Stimulated activated CD4-positive, alpha-beta T cell treated with anti-CD3 and anti-CD28 coated beads, Interleukin-4, amount 100 ng/mL, for 1 hour (primary cell): ENCODE measurements at regions not wholly inside any gene's neighbourhood (a gene's known extent, or its start where the extent isn't known, plus 50 kb on each side); places are given as distances from the start of the nearest gene placed in this dataset.

Experiments used
- DNase-seq: peaks from one replicate; pipeline ENCODE4 v3.0.0-alpha.2; 2020

DNA sequence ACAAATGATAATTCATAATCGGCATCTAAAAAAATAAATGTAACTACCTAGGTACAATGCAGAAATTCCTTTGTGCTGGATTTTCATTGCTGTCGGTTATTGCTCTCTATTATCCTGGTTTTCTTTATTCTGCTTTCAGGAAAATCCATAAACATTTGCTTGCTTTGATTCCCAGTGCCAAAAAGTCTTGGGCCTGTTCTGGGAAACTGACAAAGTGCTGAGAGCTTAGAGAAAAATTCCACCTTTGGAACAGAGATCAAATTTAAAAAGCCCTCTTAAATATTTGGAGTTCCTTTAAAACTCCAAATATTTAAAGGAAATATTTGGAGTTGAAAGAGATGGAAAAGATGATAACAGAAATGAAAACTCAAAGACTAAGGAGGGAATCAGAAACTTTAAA is 87.3 kb upstream of the ZBED5 start:
- DNase-seq: no peak

- no peak for DNase-seq
Observed at GRCh38 chr11:10943968-10944367, 86.1 kb upstream of the ZBED5 start.

GRCh38 chr11:10942620-10943019 is 84.8 kb upstream of the ZBED5 start:
- no peak for DNase-seq

DNA sequence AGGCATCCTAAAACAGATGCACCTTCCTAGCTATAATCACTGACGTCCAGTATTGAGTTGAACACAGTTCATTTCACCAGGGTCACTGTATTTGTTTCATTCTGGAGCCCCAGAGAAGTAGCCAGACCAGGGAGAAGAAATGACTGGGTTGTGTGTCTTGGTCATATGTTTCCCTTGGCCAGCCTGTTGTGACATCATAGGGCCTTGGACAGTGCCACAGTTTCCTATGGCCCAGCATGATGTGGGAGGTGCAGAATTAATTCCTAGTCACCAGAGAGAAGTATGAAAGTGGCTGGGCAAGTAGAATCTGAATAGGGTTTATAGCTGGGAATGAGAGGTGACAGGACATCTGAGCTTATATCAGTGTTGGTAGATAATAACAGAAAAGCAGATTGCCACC is 84.0 kb upstream of the ZBED5 start:
- no peak for DNase-seq

GRCh38 chr11:10941414-10941813 is 83.6 kb upstream of the ZBED5 start:
- no peak for DNase-seq

GRCh38 chr11:10938650-10939387 is 81.0 kb upstream of the ZBED5 start:
- no peak for DNase-seq

GRCh38 chr11:10938231-10938630 is 80.4 kb upstream of the ZBED5 start:
- no peak for DNase-seq

DNA sequence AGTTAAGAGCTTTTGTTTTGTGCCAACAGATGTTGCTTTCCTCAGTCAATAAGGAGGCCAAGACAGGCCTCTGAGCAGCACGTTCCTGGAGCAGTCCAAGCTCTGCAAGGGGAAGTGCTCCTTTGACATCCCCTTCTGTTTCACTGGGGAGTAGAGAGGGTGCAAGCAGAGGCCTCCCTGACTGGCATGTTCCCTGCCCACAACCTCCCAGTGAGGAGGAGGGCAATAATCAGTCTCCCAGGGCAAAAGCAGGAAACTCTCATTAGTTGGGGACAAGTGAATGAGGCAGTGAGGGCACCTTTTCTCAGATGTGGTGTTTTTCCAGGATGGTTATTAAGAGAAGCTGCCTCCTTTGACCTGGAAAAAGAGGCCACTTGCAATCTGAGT is 79.5 kb upstream of the ZBED5 start:
- DNase-seq: no peak

- DNase-seq: no peak
Observed at GRCh38 chr11:10936626-10937384, 79.0 kb upstream of the ZBED5 start.

DNA sequence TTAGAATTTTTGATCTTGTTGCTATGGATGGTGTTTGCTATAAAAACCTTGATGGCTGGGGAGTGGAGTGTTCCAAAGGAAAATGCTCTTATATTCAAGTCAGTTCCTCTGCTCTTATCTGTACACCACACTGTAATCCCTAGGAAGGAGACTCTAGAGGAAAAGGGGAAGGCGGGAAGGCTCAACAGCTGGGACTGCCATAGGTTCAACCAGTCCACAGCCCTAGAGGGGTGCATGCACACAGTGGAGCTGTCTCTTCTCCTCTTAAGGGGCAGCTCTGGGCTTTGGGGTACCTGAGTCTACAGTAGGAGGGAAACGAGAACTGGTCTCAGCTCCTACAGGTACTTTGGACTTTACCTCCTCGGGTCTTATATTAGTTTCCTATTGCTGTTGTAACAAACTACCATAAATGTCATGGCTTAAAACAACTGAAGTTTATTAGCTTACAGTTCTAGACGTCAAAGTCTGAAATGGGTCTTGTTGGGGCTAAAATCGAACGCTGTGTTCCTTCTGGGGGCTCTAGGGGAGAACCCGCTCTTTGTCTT is 77.2 kb upstream of the ZBED5 start:
- DNase-seq: no peak

DNA sequence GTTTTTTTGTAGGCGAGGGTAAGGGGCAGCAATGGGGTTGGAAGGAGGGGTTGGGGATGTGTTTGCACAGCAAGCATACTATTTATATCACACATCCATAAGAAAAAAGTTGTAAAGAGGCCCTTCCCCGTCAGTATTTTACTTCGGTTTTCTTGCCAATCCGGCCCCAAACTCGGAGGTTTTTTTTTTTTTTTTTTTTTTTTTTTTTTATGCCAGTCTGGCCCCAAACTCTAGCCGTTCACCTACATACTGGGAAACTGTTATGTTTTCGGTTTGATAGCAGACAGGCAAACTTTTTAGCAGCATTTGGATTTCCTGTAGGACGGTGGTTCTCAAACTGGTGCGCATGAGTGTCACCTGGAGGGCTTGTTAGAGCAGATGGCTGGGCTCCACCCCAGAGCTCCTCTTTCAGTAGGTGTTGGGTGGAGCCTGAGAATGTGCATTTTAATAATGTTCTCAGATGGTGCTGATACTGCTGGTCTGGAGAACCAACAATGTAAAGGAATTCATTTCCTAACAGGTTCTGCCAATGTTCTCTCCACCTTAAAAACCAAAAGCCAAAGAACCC is 76.5 kb upstream of the ZBED5 start:
- DNase-seq: no peak

GRCh38 chr11:10933455-10934292 is 75.8 kb upstream of the ZBED5 start:
- peak; percentile 82 for DNase-seq

- no peak for DNase-seq
Observed at GRCh38 chr11:10932976-10933375, 75.1 kb upstream of the ZBED5 start.

DNA sequence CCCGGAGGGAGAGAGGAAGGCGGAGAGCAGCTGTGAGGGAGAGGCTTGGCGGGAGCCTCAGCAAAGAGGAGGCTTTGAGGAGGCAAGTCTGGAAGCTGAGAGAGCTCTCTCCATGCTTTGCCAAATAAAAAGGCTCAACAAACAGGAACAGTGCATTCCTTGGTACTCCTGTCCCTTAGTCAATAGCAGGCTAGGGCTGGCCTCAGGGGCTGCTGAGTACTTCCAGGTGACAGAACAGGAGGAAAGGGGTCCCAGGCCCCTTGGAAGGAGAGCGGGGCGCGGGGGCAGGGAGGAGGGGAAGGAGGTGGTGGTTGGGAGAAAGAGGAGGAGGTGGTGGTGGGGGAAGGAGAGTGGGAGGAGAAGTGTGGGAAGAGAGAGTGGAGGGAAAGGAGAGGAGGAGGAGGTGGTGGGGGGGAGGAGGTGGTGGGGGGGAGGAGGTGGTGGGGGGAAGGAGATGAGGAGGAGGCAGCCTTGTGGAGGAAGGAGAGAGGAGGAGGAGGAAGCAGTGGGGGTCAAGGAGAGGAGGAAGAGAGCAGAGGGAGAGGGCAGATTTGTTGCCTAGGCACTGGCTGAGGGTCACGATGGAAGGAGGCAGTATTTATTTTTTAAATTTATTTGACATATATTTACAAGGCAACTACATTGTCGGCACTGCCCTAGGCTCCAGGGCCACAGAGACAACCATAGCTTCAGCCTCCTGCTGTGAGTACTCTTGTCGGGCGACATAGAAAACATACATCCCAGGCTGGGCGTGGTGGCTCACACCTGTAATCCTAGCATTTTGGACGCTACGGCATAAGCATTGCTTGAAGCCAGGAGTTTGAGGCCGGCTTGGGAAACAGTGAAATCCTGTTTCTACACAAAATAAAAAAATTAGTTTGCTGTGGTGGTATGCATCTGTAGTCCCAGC is 74.2 kb upstream of the ZBED5 start:
- DNase-seq: no peak

DNA sequence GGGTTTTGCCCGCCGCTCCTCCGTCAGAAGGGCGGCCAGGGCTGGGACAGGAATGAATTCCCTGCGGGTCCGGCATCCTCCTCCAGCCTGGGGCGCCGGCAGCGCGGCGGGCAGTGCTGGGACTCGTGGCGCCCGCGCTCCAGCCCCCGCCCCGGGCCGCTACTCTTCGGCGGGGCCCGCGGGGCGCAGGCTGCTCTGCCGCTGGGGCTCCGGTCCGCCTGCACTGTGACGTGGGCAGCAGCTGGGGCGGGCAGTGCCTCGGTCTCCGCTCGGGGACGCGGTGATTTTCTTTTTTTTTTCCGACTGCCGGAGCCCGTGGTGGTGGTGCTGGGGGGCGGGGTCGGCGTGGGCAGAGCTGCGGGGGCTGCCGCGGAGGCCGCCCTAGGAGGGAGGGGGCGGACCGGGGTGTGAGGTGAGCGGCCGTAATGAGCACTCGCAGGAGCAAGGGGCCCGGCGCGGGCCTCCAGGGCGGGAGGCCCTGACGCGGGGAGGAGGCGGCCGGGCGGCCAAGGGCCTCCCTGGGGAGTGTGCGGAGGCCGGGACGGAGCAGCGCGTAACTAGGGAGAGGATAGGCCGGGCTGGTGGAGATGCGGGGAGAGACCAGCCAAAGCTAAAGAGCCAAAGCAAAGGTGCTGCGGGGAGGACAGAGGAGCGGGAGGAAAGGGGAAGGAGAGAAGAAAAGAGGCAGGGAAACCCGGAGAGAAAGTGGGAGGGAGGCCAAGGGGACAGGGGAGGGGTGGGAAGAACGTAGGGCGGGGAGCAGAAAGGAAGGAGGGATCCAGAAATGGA is 73.3 kb upstream of the ZBED5 start:
- peak; percentile 46 for DNase-seq

DNA sequence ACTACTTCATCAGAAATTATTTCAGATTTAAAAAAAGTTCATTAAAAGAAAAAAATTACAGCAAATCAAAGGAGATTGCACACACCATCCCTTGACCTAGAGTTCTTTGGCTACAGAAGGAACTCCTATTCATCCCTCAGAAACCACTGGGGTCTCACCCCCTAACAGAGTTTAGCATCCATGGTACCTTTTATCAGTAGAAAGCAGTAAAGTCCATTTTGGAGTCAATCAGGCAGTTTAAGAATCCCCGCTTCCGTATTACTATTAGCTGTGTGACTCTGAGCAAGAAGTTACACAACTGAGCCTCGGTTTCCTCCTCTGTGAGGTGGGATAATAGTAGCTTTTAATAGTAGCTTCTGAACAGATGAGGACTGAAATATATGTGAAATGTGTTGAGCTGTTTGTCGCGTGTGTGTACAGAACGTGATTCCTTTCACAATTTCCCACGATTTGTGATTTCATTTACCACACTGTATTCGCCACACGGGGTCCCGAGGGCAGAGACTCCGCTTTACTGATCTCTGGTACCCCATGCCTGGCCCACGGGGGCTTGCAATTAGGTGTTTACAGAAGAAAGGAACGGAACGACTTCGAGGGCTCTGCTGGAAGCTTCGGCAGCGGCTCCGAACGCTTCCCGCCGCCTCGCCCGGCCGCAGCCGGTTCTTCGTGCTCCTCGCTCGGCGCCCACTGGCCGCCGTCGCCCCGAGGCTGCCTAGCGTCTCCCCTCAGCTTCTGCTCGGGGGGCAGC is 72.5 kb upstream of the ZBED5 start:
- DNase-seq: peak; percentile 18

DNA sequence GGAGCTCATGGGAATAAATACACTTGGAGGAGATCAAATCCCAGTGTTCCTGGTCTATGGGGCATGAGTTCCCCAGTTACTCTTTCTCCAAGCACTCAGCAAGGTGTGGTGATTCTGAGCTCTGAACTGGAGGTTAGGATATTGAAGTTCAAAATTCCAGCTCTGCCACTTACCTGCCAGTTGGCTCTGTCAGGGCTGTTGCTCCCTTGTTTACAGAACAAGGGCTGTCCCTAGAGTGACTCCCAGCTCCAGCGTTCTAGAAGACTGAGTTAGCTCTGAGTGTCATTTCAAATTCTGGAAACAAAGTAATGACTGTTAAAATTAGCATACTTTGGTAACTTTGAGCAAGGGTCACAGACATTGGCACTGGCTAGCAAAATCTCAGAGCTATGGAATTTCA is 69.7 kb upstream of the ZBED5 start:
- DNase-seq: no peak

DNA sequence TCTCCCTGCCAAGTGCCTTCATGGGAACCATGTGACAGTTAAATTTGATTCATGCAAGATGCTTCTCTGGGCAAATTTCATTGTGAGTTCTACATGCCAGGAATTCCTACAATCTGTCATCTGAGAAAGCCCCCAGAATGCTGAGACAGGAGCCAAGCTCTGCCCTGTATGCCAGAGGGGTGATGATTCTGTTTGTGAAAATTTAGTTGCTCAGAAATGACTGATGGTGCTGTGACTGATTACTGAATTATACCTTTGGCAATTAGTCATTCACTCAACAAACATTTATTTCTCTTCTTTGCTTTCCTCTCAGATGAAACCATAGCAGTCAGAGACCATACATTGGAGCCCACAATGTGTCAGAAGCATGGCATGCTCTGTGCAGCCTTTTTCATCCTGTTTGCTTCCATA is 69.0 kb upstream of the ZBED5 start:
- no peak for DNase-seq

DNA sequence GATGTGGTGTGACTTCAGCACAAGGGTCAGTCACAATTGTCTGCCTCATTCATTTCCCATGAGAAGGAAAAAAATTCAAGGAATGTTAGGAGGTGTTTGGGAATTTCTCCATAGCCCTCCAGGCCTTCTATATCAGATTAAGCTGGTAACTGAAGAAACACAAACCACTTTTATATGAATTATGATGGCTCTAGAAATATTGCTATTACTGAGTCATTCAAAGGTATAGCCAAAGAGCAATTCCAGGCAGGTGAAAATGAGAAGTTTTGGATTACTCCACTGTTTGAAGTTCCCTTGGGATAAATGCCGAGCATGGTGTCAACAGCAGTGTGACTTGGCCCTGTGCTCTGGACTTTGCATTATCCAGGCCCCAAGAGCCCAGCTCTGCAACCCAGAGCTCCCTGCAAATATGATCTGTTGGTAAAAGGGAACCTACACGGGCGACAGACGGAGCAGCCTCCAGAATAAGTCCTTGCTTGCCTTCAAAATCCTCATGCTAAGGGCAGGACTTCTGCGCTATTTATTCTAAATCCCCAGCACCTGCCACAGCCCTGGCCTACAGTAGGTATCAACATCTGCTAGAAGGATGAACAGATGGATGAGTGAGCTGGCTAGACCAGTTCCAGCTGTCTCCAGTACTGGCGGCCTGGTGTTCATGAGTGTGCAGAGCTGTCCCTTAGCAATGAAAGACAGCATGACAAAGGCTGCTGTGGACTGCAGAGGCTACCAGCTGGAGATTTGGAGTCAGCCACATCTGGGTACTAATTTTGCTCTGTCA is 67.5 kb upstream of the ZBED5 start:
- DNase-seq: no peak

- DNase-seq: no peak
Observed at GRCh38 chr11:10923882-10924281, 66.0 kb upstream of the ZBED5 start.
